ENCODE measurements at regions not wholly inside any gene's neighbourhood (a gene's known extent, or its start where the extent isn't known, plus 50 kb on each side); places are given as distances from the start of the nearest gene placed in this dataset.

DNA sequence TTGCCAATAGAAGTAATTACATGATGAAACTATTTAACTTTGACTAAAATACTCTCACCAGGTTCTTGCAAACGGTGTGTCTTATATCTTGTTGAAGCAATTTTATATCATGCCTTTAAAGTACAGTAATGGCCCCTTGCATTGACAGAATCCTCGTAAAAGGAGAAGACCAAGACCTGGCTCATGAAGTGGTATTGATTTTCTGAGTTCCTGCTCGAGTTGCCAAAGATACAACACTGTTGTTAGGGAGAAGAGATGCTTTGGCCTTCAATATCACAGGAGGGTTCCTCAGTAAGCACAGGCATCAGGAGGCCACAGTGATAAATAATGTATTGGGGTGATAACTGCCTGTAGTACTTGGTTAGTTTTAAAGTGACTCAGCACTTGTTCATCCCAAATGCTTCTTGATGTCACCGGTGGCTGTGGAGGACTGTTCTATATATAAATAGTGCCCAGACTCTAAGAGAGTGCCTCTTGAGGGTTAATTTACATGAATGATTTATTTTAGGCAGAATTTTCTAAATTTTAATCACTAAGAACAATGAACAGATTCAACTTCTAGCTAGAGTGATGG lies 571.7 kb upstream of the FANCL start:
- Histone ChIP-seq H3K9ac (ENCODE audit: low read depth, low read length) (no peak overlapping the region), H3K36me3 (ENCODE audit: insufficient read depth, low read length) (no peaks in the 10 kb centered on the region), H3K4me1 (ENCODE audit: insufficient read depth, low read length) (no peaks in the 10 kb centered on the region), H3K4me2 (ENCODE audit: insufficient read depth, low read length) (no peak overlapping the region), H3K27me3 (ENCODE audit: insufficient read depth, low read length, poor library complexity) (peaks cover 3% of the 10 kb centered on the region), H3K79me2 (ENCODE audit: insufficient read depth, low read length) (no peaks in the 10 kb centered on the region), H3K27ac (ENCODE audit: low read length) (no peak overlapping the region), H3K4me3 (ENCODE audit: low read depth in 1 of 2, low read length in 2 of 2) (no peak overlapping the region), H4K20me1 (ENCODE audit: insufficient read depth, low read length) (no peaks in the 10 kb centered on the region), H2AFZ (ENCODE audit: low read depth, low read length) (no peak overlapping the region), H3K9me3 (ENCODE audit: insufficient read depth, low read length, severe bottlenecking) (no peaks in the 10 kb centered on the region)
- ATAC-seq (ENCODE audit: insufficient read depth, low read depth) (no peak), DNase-seq (no peak)
- no peak for TF ChIP-seq EZH2 (IDR thresholded peaks at IDR 0.05; ENCODE audit: borderline replicate concordance, low read depth, low read length, severe bottlenecking)
- TF ChIP-seq, protein P1, sequence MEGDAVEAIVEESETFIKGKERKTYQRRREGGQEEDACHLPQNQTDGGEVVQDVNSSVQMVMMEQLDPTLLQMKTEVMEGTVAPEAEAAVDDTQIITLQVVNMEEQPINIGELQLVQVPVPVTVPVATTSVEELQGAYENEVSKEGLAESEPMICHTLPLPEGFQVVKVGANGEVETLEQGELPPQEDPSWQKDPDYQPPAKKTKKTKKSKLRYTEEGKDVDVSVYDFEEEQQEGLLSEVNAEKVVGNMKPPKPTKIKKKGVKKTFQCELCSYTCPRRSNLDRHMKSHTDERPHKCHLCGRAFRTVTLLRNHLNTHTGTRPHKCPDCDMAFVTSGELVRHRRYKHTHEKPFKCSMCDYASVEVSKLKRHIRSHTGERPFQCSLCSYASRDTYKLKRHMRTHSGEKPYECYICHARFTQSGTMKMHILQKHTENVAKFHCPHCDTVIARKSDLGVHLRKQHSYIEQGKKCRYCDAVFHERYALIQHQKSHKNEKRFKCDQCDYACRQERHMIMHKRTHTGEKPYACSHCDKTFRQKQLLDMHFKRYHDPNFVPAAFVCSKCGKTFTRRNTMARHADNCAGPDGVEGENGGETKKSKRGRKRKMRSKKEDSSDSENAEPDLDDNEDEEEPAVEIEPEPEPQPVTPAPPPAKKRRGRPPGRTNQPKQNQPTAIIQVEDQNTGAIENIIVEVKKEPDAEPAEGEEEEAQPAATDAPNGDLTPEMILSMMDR (IDR thresholded peaks at IDR 0.05; ENCODE audit: borderline replicate concordance, extremely low read depth, low read length, poor library complexity, severe bottlenecking): no peak

DNA sequence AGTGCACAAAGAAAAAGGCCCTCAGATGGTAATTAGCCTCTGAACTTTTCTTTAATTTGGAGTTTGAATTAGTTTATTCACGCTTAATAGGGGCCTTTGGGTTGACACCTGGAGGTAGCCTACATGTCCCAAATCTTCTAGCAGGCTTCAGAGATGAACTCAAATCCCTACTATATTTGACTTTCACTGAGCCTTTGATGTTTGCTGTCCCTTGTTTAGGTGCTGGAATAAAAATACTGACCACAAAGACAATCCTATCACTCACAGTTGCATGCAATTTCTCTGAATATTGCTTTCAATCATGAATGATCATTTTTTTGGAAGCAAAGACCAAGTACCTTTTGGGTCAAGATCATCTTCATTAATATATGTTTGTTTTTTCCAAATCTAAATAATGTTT lies 564.0 kb upstream of the FANCL start:
- no peak overlapping the region for H3K4me3 ChIP-seq (ENCODE audit: low read depth in 1 of 2, low read length in 2 of 2)
- no peaks in the 10 kb centered on the region for H3K27me3 ChIP-seq (ENCODE audit: insufficient read depth, low read length, poor library complexity)
- no peak for ATAC-seq (ENCODE audit: insufficient read depth, low read depth)
- no peaks in the 10 kb centered on the region for H4K20me1 ChIP-seq (ENCODE audit: insufficient read depth, low read length)
- H3K27ac ChIP-seq (ENCODE audit: low read length): no peak overlapping the region
- no peak for DNase-seq
- no peak overlapping the region for H2AFZ ChIP-seq (ENCODE audit: low read depth, low read length)
- no peaks in the 10 kb centered on the region for H3K9me3 ChIP-seq (ENCODE audit: insufficient read depth, low read length, severe bottlenecking)
- no peaks in the 10 kb centered on the region for H3K4me1 ChIP-seq (ENCODE audit: insufficient read depth, low read length)
- no peaks in the 10 kb centered on the region for H3K79me2 ChIP-seq (ENCODE audit: insufficient read depth, low read length)
- no peak overlapping the region for H3K9ac ChIP-seq (ENCODE audit: low read depth, low read length)
- no peak overlapping the region for H3K4me2 ChIP-seq (ENCODE audit: insufficient read depth, low read length)
- TF ChIP-seq, protein P1 (IDR thresholded peaks at IDR 0.05; ENCODE audit: borderline replicate concordance, extremely low read depth, low read length, poor library complexity, severe bottlenecking): no peak
- TF ChIP-seq EZH2 (IDR thresholded peaks at IDR 0.05; ENCODE audit: borderline replicate concordance, low read depth, low read length, severe bottlenecking): no peak
- H3K36me3 ChIP-seq (ENCODE audit: insufficient read depth, low read length): no peaks in the 10 kb centered on the region

- no peaks in the 10 kb centered on the region for H3K4me1 ChIP-seq (ENCODE audit: insufficient read depth, low read length)
- no peak overlapping the region for H3K4me3 ChIP-seq (ENCODE audit: low read depth in 1 of 2, low read length in 2 of 2)
- no peaks in the 10 kb centered on the region for H4K20me1 ChIP-seq (ENCODE audit: insufficient read depth, low read length)
- no peak overlapping the region for H3K27ac ChIP-seq (ENCODE audit: low read length)
- ATAC-seq (ENCODE audit: insufficient read depth, low read depth) (no peak), DNase-seq (no peak)
- H3K36me3 ChIP-seq (ENCODE audit: insufficient read depth, low read length): no peaks in the 10 kb centered on the region
- no peaks in the 10 kb centered on the region for H3K9me3 ChIP-seq (ENCODE audit: insufficient read depth, low read length, severe bottlenecking)
- H3K4me2 ChIP-seq (ENCODE audit: insufficient read depth, low read length): no peak overlapping the region
- no peaks in the 10 kb centered on the region for H3K79me2 ChIP-seq (ENCODE audit: insufficient read depth, low read length)
- TF ChIP-seq, protein P1 (IDR thresholded peaks at IDR 0.05; ENCODE audit: borderline replicate concordance, extremely low read depth, low read length, poor library complexity, severe bottlenecking): no peak
- no peak for TF ChIP-seq EZH2 (IDR thresholded peaks at IDR 0.05; ENCODE audit: borderline replicate concordance, low read depth, low read length, severe bottlenecking)
- H3K9ac ChIP-seq (ENCODE audit: low read depth, low read length): no peak overlapping the region
- H3K27me3 ChIP-seq (ENCODE audit: insufficient read depth, low read length, poor library complexity): no peaks in the 10 kb centered on the region
- no peak overlapping the region for H2AFZ ChIP-seq (ENCODE audit: low read depth, low read length)
Measured at GRCh38 chr2:58803192-58803591, 562.1 kb upstream of the FANCL start.

- Histone ChIP-seq H3K4me1 (ENCODE audit: insufficient read depth, low read length) (no peaks in the 10 kb centered on the region), H3K9me3 (ENCODE audit: insufficient read depth, low read length, severe bottlenecking) (no peaks in the 10 kb centered on the region), H3K9ac (ENCODE audit: low read depth, low read length) (no peak overlapping the region), H3K79me2 (ENCODE audit: insufficient read depth, low read length) (no peaks in the 10 kb centered on the region), H3K36me3 (ENCODE audit: insufficient read depth, low read length) (no peaks in the 10 kb centered on the region), H4K20me1 (ENCODE audit: insufficient read depth, low read length) (no peaks in the 10 kb centered on the region), H3K27ac (ENCODE audit: low read length) (no peak overlapping the region), H2AFZ (ENCODE audit: low read depth, low read length) (no peak overlapping the region), H3K27me3 (ENCODE audit: insufficient read depth, low read length, poor library complexity) (no peaks in the 10 kb centered on the region), H3K4me2 (ENCODE audit: insufficient read depth, low read length) (no peak overlapping the region), H3K4me3 (ENCODE audit: low read depth in 1 of 2, low read length in 2 of 2) (no peak overlapping the region)
- DNase-seq (no peak), ATAC-seq (ENCODE audit: insufficient read depth, low read depth) (no peak)
- TF ChIP-seq, protein P1 (IDR thresholded peaks at IDR 0.05; ENCODE audit: borderline replicate concordance, extremely low read depth, low read length, poor library complexity, severe bottlenecking): no peak
- no peak for TF ChIP-seq EZH2 (IDR thresholded peaks at IDR 0.05; ENCODE audit: borderline replicate concordance, low read depth, low read length, severe bottlenecking)
Measured at GRCh38 chr2:58800881-58801280, 559.8 kb upstream of the FANCL start.
